Thyroid gland (tissue), 4 donors: ENCODE measurements at regions not wholly inside any gene's neighbourhood (a gene's known extent, or its start where the extent isn't known, plus 50 kb on each side); places are given as distances from the start of the nearest gene placed in this dataset.

Experiments
- DNase-seq, 2 donors: peaks; one replicate each; pipeline ENCODE4 v3.0.0-alpha.2; 2019
- H3K27ac ChIP-seq, 3 donors: fragments of 200-600 bp; sonication (generic); 1 replicate in 2 of 3; 2 replicates in 1 of 3; pipeline ENCODE4 v1.5.1; 2016 to 2019; ENCODE audit warnings: mild to moderate bottlenecking in 1 of 3, moderate library complexity in 1 of 3
- H3K27me3 ChIP-seq: fragments of 200-600 bp; sonication (generic); one replicate; pipeline ENCODE4 v1.5.1; 2019
- H3K36me3 ChIP-seq, 2 donors: fragments of 200-600 bp; sonication (generic); one replicate each; pipeline ENCODE4 v1.5.1; 2016 to 2019
- H3K4me1 ChIP-seq, 2 donors: fragments of 200-600 bp; sonication (generic); one replicate each; pipeline ENCODE4 v1.5.1; 2017 to 2019
- H3K4me3 ChIP-seq, 3 donors: fragments of 200-600 bp; sonication (generic); replicated peaks in 1 of 3; 1 replicate in 2 of 3; 2 replicates in 1 of 3; pipeline ENCODE4 v1.5.1; 2016; ENCODE audit warnings: mild to moderate bottlenecking in 1 of 3
- H3K9me3 ChIP-seq: fragments of 200-600 bp; sonication (generic); one replicate; pipeline ENCODE4 v1.5.1; 2017
- CTCF ChIP-seq, 6 experiments: fragments of 200-600 bp in 3 of 6; fragments of 450-650 bp in 3 of 6; sonication (generic) in 3 of 6; IDR thresholded peaks; one replicate each; pipeline ENCODE4 v1.5.1; 2016 to 2019; ENCODE audit warnings: antibody characterized with exemption in 6 of 6, mild to moderate bottlenecking in 2 of 6, inconsistent platforms in 1 of 6, moderate library complexity in 1 of 6
- POLR2A ChIP-seq, 2 donors: fragments of 450-650 bp; IDR thresholded peaks; one replicate each; pipeline ENCODE4 v1.6.1; 2017; ENCODE audit warnings: antibody characterized with exemption in 2 of 2, mild to moderate bottlenecking in 2 of 2, moderate library complexity in 1 of 2
- WGBS, 2 donors: methylation state at CpG; one replicate each; pipeline ENCODE4 v1.1.5; 2017; 5-methylcytosine and 5-hydroxymethylcytosine counted together
- intact Hi-C: fragments of 100-400 bp; cut with DNase I; formaldehyde crosslinking; loops from one replicate; pipeline ENCODE4 v1.15.1; 2023

- TF ChIP-seq CTCF (IDR thresholded peaks at IDR 0.05) (no peak), POLR2A (IDR thresholded peaks at IDR 0.05) (no peak)
- Histone ChIP-seq H3K27me3 (no peaks in the 10 kb centered on the region), H3K4me3 (no peak overlapping the region), H3K4me1 (no peaks in the 10 kb centered on the region), H3K36me3 (no peaks in the 10 kb centered on the region), H3K27ac (no peak overlapping the region), H3K9me3 (no peaks in the 10 kb centered on the region)
- intact Hi-C loops = no loop called here
- 72% methylated on average over 2 of the region's 2 CpGs for WGBS, 2 donors
- no peak for DNase-seq
Measured at GRCh38 chr1:98217601-98218000, 296.8 kb upstream of the DPYD start.

- 80 to 84% methylated on average over 5 of the region's 5 CpGs for whole genome bisulfite sequencing, 2 donors
- H3K4me1 ChIP-seq = no peaks in the 10 kb centered on the region
- H3K27ac ChIP-seq = no peak overlapping the region
- no peaks in the 10 kb centered on the region for H3K9me3 ChIP-seq
- no peaks in the 10 kb centered on the region for H3K27me3 ChIP-seq
- no peaks in the 10 kb centered on the region for H3K36me3 ChIP-seq
- TF ChIP-seq POLR2A (IDR thresholded peaks at IDR 0.05) (no peak), CTCF (IDR thresholded peaks at IDR 0.05) (no peak)
- no peak overlapping the region for H3K4me3 ChIP-seq
- intact Hi-C loops = no loop called here
- no peak for DNase-seq
Measured at GRCh38 chr1:98216304-98216703, 295.5 kb upstream of the DPYD start.

GRCh38 chr1:98211271-98211845 is 290.5 kb upstream of the DPYD start:
- H3K27me3 ChIP-seq = no peaks in the 10 kb centered on the region
- WGBS, 2 donors = 88 to 91% methylated on average over 2 of the region's 2 CpGs
- intact Hi-C loops = no loop called here
- no peaks in the 10 kb centered on the region for H3K4me1 ChIP-seq
- no peaks in the 10 kb centered on the region for H3K9me3 ChIP-seq
- H3K36me3 ChIP-seq = no peaks in the 10 kb centered on the region
- no peak overlapping the region for H3K4me3 ChIP-seq
- no peak for DNase-seq
- no peak overlapping the region for H3K27ac ChIP-seq
- TF ChIP-seq CTCF (IDR thresholded peaks at IDR 0.05) (no peak), POLR2A (IDR thresholded peaks at IDR 0.05) (no peak)

GRCh38 chr1:98210563-98210962 is 289.7 kb upstream of the DPYD start:
- no peaks in the 10 kb centered on the region for H3K27me3 ChIP-seq
- intact Hi-C loops = no loop called here
- WGBS, 2 donors = 93 to 96% methylated on average over 3 of the region's 3 CpGs

GRCh38 chr1:98210064-98210463 is 289.2 kb upstream of the DPYD start:
- DNase-seq = no peak
- Histone ChIP-seq H3K4me1 (no peaks in the 10 kb centered on the region), H3K27ac (no peak overlapping the region), H3K36me3 (no peaks in the 10 kb centered on the region), H3K4me3 (no peak overlapping the region), H3K27me3 (no peaks in the 10 kb centered on the region), H3K9me3 (no peaks in the 10 kb centered on the region)
- no peak for TF ChIP-seq CTCF (IDR thresholded peaks at IDR 0.05)
- no peak for TF ChIP-seq POLR2A (IDR thresholded peaks at IDR 0.05)
- 71 to 77% methylated on average over 7 of the region's 7 CpGs for WGBS, 2 donors
- intact Hi-C loops = no loop called here

More at GRCh38 chr1:98210563-98210962, 289.7 kb upstream of the DPYD start:
- Histone ChIP-seq H3K27ac (no peak overlapping the region), H3K9me3 (no peaks in the 10 kb centered on the region), H3K4me3 (no peak overlapping the region), H3K4me1 (no peaks in the 10 kb centered on the region), H3K36me3 (no peaks in the 10 kb centered on the region)
- no peak for DNase-seq
- TF ChIP-seq CTCF (IDR thresholded peaks at IDR 0.05) (no peak), POLR2A (IDR thresholded peaks at IDR 0.05) (no peak)
